Activated CD4-positive, alpha-beta T cell treated with anti-CD3 and anti-CD28 coated beads, Interleukin-2, amount 50 U/mL, for 16 hours (primary cell): ENCODE measurements at regions not wholly inside any gene's neighbourhood (a gene's known extent, or its start where the extent isn't known, plus 50 kb on each side); places are given as distances from the start of the nearest gene placed in this dataset.
"Not testable (repeated sequence)": the region's sequence is repeated elsewhere in the genome, so short reads cannot be mapped to it uniquely, and the experiment has no call there.

ENCODE experiments used
- DNase-seq: peaks from one replicate; pipeline ENCODE4 v3.0.0-alpha.2; 2020

DNA sequence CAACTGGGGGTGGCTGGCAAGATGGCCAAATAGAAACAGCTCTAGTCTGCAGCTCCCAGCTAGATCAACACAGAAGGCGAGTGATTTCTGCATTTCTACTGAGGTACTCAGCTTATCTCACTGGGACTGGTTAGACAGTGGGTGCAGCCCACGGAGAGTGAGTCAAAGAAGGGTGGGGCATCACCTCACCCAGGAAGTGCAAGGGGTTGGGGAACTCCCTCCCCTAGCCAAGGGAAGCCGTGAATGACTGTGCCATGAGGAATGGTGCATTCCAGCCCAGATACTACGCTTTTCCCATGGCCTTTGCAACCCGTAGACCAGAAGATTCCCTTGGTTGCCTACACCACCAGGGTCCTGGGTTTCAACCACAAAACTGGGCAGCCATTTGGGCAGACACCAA, 452.6 kb downstream of the NR4A2 start:
- DNase-seq: not testable (repeated sequence)

DNA sequence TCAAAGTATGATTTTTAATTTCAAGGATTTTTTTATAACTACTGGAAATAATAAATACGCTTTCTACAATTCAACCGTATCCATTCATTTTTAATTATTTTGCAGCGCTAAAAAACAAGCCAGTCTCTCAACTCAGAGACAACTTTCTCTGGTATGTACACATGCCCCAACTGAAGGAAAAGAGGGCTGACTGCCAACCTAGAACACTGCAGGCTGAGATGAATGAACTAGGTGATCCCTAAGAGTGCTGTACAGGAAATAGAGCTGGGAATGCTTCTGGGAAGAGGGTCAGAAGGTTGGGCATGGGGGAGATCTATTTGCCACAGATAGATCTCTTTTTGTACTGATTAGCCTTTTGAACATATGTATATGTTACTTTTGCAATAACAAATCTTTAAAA, 460.1 kb downstream of the NR4A2 start:
- DNase-seq: no peak

DNA sequence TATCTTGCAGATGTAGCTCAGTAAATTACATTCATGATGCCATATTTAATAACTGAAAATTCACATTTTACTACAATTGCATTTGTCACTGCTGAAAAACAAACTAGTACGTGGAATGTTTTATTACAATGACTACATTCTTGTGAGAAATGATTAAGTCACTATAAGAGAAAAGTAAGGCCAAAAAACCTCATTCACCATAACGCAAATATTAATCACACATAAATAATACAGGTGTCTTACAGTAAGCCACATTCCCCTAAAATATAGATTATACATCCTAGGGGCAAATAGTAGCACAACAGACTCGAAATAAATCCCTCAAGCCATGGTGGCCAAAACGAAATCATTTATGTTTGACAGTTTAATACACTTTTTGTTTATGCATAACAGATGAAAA, 460.6 kb downstream of the NR4A2 start:
- no peak for DNase-seq

DNA sequence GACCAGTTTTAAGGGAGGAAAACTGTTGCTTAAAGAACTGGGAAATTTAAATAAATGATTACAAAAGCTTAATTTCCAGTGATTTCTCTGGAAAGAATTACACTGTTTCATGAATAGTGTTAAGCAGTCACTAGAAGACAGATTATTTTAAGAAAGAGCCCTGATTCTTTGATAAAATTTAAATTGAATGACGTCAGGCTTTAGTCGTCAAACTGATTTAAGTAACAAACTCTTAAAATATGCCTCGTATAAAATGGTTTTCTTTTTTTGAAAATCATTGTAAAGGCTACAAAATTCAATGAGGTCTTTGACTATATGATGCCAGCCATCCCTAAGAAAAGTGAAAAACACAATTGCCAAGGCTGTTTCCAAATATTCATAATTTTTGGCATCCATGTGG, 465.0 kb downstream of the NR4A2 start:
- DNase-seq: no peak

DNA sequence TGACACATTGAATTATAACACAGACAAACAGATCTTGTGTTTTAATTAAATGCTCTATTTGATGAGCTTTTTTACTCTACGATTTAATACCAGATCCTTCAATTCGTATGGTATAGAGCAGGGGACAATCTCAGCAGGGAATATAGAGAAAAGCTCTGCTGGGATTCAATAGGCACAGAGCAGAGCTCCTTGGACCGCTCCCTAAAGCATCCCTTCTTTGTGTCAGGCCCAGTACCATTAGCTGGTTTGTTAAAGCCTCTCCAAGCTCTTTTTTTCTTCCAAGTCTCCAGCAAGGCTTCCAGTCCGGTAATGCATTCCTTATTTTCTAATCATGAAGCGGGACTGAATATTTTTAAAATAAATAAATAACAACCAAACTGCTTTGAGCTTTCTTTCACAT, 466.0 kb downstream of the NR4A2 start:
- no peak for DNase-seq

DNA sequence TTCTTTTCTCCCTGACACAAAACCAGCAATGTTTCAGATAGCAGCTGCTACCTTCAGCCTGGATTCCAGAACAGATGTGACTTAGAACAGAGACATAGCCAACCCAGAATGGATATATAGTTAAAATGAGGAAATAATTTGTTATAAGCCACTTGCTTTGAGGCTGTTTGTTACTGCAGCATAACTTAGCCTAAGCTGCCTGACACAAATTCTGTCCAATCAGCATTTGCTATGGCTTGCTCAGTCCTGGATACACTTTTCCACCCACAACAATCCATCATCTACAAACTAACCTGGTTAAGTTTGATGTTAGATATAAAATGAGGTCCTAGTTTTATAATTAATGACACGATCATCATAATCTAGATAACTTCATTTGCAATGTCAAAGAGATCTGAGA, 480.4 kb downstream of the NR4A2 start:
- DNase-seq: no peak

DNA sequence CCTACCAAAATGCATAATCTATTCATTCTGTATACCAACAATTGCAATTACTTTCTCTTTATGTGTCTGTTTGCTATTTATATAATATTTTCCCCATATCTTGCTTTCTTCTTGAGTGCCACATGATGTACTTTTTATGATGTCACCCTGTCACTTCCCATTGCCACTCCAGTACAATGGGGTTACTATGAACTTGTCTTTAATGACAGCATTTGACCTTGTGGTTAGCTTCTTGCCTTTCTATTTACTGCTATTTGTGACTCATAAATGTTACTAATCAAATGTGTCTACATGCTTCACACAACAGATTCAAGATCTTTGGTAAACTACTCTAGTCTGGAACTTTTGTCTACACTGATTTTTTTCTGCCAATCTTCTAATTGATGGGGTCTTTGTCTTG, 486.3 kb downstream of the NR4A2 start:
- no peak for DNase-seq

DNA sequence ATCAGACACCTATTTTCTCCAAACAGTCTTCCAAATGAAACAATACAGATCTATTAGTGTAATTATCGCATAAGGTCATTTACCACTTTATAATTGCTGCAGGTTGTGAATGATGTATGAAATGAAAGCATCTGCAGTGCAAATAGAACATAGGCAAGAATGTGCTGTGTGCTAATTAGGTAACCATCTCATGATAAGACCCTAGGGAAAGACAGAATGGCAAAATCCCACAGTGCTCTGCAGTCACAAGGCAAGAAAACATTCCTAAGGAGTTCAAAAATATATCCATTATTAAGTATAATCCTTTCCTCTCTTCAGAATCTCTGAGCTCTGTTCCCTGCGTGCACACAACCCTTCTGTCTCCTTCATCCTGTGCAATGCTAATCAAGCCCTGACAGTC, 488.1 kb downstream of the NR4A2 start:
- DNase-seq: no peak

DNA sequence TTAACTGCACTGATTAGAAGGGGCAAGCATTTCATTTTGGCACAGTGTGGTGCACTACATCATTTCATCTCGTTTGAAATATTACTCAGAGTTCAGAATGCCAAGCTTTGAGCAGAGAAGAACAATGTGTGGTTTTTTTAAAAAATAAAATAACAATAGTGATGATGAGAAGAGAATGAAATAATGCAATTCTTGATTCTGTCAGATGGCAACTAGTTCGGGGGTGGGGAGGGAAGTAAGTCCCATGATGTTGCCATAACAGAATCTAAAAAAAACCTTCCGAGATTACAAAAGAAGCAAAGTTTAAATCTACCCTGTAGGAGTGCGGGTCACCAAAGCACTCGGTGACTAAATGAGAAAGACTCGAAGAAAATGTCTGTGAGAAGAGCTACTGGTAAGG, 490.4 kb downstream of the NR4A2 start:
- no peak for DNase-seq

DNA sequence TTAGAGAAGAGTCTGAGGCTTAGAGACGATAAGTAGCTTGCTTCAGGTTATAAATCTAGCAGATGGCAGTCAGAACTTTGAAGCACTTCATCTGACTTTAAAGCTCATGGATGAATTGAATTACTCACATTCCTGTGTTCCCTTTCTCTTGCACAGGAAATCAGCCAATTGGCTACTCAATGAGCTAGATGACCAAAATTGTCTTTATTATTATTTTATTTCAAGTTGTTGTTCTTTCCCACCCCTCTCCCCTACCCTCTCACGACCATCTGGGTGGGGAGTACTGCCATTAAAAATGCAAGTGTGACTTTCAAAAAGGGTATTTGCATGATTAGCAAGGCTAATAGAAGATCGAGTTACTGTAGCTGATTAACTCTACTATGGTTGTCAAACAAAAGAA, 491.1 kb downstream of the NR4A2 start:
- DNase-seq: no peak

DNA sequence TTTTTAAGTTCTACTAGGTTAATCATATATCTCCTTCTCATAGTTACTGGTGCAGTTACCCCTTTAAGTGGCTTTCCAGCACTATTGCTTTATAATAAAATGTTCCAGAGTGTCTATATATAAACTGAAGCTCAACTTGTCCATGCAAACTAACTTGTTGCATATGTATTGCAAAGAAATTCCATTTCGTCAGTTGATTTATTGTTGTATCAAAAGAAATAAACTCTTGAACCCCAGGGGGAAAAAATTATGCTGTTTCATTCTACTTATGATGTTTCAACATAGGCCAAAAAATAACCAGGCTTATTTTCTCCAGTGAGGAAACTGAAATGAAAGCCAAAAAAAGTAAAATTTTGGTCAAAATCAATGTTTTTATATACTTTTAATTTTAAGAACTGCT, 491.9 kb downstream of the NR4A2 start:
- no peak for DNase-seq

DNA sequence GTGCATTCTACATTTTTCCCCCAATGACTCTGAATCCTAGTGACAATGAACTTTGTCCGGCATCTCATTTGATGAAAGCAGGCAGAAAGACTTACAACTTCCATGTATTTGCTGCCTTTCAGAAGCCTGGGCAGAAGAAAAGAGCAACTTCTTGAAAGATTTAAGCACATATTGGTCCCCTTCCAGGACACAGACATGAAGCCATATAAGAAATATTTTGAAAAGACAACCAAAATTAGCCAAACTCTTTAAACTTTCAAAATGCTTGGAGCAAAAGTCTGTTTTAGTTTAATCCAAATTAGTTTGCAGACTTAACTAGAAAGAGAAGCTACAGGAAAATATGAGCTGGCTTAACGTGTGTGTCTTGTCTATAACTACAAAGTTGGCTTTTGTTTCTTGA, 492.5 kb downstream of the NR4A2 start:
- no peak for DNase-seq

DNA sequence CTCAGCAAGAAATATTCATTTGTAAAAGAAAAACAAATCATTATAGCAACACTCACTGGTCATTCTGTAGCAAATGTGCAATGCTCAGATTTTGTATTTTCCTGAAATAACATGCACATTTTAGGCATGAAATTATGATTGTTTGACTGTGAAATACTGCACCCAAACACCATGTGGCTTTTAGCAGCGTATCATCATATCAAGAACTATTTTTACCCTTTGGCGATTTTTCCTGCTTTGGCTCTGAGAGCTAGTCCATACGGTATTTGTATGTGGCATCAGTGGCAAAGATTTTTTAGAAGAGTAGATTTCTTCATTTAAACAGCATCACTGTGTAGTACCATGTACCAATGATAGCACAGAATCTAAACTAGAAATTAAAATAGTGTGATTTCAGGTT, 493.1 kb downstream of the NR4A2 start:
- DNase-seq: no peak

DNA sequence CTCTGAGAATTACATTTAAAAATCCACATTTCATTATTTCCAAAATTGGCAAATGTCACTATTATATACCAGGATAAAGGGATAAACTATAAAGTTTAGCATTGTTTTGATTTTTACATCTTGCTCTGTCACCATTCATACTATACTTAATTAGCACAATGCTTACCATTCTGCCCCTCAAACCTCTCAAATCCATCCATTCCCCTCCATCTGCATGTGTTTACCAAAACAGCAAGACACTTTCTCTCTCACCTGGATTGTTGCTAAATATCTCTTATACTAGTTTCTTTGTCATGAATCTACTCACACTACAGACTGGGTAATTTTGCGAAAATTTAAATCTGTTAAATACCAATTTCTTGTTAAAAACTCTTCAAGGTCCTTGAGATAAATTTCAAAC, 496.1 kb downstream of the NR4A2 start:
- no peak for DNase-seq

DNA sequence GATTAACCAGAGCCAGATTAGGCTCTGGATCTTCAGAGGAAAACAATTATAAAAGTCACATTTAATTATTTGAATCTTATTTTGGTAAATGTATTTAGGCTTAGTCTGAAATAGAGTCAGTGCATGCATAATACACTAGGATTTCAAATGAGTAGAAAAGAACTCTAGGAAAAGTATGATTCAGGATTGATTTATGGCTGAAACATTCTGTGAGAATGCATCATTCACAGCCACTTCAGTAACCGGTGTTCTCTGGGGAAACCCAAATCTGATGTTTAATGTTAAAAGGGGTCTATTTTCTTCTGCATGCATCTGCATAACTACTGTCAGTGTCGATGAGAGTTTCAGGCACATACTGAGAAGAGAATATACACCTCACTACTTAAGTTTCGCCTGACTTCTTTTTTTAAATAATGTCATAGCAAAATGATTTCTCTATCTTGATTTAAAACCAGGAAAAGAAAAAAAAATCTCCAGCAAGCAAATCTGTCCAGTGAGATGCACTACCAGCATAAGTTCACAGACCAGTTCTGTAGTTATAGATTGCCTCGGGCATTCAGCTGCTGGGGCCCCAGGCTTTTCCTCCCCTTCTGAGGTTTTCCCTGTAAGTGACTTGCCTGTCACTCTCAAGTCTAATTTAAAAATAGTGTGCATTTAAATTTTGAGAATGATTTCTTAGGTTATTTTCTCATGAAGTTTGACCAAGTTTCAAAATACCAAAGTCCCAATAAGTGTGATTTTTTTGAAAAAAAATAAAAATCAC, 501.5 kb downstream of the NR4A2 start:
- DNase-seq: no peak

DNA sequence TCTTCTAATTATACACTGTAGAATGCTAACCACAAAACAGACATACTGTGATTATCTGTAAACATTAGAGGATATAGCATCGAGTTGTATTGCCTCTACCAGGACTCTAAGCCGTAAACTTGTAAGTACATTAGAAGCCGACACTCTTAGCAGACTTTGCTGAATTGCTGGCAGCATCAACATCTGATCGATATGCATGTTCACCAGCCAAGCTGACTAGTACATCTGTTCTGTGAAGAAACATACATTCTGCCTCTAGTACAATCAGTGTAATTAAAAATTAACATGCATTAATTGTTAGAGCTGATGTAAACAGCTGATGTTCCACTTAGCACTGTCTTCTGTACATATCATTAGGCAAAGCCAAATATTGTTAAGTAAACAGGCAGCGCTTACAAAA, 502.2 kb downstream of the NR4A2 start:
- DNase-seq: no peak

DNA sequence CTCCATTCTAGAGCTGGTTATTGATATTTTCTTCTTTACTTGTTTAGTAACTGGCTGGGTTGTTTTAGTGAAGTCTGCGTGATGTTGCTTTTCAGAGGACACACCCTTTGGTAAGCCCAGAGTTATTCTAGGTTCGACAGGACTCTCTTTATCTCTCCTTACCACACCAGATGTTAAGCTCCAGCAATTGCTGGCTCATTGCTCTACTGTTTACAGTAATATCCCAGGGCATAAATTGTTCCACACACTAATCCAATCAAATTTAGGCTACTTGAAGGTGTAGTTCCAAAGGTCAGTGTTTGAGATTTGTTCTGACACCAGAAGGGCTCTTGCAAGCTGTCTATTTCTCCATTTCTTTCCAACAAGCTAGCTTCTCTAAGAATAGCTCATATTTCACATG, 506.6 kb downstream of the NR4A2 start:
- no peak for DNase-seq

DNA sequence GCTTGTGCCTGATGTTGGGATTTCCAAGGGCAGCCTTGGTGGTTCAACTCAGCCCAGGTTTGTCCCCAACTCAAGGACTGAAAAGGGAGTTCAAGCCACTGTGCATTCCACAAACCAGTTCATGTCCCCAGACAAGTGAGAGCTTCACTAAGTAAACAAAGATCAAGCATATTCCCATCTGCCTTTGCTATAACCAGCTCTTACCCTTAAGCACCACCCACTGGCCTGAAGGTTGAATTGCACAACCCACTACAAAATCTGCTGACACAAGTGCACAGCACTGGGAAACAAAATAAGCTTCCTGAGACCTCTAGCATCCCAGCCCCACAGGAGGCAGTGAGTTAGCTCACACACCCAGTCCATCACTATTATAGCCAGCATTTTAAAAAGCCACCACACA, 516.7 kb downstream of the NR4A2 start:
- peak; percentile 19 for DNase-seq

DNA sequence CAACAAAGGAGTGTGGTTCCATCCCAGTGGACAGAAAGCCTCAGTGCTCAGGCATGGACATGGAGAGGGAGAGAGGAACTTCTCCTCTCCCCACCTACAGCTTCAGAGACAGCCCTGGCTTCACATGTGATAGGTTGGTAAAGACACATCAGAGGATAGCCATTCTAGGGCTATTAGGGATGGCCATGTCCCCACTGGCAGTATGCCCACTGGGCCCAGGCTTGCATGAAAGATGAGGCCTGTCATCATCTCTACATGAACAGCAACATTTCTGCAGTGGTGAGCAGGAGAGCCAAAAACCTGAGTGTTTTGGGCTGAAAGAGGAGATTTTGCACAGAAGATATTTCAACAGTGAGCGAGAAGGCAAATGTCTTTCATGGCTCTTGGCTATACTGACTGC, 517.2 kb downstream of the NR4A2 start:
- DNase-seq: no peak

DNA sequence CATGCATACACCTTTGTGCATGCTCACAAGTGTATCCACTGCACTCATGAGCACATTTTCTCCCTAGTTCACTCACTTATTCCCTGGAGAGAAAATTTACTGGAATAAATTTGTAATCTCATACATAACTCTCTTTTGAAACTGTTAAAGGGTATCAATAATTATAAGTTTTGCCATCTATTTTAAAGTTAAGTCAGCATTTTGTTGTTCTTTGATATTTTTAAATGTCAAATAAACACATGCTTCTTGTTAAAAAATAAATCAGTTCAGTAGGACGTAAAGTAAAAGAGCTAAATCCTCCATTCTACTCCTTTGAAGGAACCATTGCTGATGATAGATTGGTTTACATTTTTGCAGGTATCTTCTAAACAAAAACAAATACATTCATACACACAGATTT, 522.1 kb downstream of the NR4A2 start:
- DNase-seq: no peak

DNA sequence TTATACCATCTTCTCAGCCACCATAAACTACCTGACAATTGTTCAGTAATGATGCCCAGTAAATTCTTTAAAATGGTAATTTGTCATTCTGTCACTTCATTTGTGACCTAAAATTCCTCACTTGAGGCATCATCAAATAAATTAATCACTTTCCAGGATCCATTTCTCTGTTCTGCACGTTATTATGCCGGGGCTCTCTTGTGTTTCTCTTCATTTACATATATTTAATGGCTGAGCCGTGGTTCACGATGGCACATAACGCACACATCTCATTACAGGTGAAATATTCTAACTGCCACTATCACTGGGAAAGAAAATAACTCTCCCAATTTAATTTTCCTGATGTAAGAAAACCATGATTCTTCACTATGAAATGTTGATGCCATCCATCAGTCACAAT, 529.6 kb downstream of the NR4A2 start:
- no peak for DNase-seq

DNA sequence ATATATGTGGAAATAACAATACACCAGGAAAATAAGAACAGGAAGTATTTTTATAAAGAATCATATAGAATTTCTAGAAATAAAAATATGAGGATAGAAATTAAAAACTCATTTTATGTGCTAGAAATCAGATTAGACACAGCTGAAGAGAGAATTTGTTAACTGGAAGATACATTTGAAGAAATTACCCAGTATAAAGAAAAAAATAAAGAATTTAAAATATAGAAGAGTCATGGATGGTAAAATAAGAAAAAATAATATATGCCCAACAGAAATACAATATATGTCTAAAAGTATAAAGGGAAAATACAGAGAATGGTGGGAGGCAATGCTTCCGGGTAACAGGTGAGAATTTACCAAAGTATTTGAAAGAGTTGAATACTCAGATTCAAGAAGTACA, 539.9 kb downstream of the NR4A2 start:
- no peak for DNase-seq

DNA sequence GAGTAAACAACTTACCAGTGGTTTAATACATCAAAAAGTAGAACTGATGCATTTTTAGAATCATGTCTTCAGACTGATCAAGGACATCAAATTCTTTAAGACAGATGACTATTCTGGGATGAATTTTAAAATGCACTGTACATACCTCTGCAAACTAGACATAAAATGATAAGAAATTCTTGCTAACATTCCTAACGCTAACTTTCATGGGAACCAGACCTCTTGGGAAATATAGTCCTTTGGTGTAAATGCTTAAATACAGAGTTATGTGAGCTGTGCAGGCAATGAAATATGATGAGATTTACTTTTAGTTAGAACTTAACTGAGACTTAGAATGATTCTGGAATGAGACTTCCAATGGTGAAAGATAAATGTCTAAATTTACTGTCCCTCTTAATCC, 562.0 kb downstream of the NR4A2 start:
- DNase-seq: no peak

DNA sequence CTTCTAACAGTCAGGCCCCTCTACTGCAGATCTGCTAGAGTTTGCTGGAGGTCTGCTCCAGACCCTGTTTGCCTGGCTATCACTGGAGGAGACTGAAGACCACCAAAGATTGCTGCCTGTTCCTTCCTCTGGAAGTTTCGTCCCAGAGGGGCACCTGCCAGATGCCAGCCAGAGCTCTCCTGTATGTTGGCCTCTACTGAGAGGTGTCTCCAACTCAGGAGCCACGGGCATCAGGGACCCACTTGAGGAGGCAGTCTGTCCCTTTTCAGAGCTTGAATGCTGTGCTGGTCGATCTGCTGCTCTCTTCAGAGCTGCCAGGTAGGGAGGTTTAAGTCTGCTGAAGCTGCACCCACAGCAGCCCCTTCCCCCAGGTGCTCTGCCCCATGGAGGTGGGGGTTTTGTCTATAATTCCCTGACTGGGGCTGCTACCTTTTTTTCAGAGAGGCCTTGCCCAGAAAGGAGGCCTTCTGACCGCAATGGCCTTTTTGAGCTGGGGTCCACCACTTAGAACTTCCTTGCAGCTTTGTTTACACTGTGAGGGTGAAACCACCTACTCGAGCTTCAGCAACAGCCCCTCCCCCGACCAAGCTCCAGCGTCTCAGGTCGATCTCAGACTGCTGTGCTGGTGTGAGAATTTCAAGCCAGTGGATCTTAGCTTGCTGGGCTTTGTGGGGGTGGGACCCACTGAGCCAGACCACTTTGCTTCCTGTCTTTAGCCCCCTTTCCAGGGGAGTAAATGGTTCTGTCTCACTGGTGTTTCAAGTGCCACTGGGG, 566.0 kb downstream of the NR4A2 start:
- DNase-seq: no peak

DNA sequence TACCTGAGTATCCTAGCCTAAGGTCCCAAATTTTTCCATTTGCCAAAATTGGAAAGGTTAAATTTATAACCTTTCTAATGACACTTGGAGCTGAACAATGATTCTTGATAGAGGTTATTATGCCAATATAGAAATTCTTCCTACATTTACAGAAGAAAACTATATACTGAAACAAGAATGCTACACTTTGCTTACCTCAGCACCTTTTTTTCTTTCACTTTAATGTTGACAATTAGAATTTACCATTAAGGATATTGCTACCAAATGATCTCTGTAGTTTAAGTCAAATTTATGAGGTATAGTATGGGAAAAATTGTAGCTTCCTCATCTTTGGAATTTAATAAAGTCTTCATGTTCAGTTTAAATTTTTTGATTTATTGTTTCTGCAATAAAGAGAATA, 577.0 kb downstream of the NR4A2 start:
- no peak for DNase-seq
